ENCODE measurements at regions not wholly inside any gene's neighbourhood (a gene's known extent, or its start where the extent isn't known, plus 50 kb on each side); places are given as distances from the start of the nearest gene placed in this dataset.
"Not testable (repeated sequence)": the region's sequence is repeated elsewhere in the genome, so short reads cannot be mapped to it uniquely, and the experiment has no call there.

DNA sequence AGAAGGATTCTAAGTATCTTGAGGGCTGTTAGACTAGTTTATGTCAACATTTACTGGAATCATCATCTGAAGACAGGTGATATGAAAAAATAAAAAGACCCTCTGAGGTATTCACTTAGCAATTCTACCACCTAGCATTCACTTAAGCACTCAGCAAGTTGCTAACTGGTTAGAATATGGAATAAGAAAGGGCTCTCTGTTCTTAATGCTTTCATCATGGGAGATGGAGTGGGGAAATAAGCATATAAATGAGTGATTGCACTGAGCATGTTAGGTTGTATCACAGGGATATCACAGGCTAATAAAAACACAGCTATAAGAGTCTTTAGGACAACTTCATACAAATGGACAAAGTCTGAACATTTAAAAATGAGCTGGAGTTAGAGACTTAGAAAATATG is 1238.8 kb downstream of the CDH11 start:
- DNase-seq, result no peak

DNA sequence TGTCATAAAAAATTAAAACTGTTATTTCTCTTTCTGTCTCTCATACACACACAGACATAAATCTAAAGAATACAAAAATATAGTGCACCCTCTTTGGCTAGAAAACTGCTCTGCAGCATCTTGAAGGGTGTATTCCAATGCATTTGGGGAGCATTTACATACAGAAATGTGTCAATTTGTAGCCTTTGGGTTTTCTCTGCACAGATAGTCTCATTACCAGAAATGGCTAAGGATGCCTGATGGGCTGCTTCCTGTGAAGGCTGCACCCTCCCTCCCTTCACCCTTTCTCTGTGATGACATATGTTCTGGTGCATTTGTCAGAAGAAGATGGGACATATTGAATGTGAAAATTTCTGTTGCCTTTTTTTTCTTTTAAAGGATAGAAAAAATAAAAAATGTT is 1239.3 kb downstream of the CDH11 start:
- DNase-seq, result no peak

DNA sequence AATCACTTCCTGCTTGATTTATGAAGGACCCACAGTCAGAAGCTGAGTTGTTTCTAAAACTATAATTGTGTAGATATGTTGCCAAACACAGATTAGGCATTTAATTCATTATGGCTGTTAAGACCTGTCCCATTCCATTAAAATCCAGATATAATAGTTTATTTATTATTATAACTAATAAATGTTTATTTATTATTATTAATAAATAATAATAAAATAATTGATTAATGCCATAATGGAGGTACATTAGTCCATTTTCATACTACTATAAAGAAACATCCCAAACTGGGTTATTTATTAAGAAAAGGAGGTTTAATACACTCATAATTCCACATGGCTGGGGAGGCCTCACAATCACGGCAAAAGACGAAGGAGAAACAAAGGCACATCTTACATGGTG is 1240.9 kb downstream of the CDH11 start:
- no peak for DNase-seq

DNA sequence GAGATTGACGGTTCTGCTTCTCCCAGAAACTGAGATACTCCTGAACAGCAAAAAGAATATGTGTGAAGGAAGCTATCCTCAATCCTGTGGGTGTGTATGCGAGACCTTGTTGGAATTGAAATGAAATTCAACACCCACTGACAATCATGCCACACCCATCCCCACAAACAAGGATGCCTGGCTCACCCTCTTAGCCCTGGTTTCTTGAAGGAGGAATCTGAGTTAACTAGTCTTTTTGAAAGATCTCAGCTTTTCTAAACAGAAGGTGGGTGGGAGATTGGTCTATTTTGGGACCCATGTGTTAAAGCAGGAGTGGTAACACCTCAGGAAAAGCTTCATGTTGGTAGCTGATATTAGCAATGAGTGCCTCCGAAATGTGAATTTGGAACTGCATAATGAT is 1244.5 kb downstream of the CDH11 start:
- no peak for DNase-seq

DNA sequence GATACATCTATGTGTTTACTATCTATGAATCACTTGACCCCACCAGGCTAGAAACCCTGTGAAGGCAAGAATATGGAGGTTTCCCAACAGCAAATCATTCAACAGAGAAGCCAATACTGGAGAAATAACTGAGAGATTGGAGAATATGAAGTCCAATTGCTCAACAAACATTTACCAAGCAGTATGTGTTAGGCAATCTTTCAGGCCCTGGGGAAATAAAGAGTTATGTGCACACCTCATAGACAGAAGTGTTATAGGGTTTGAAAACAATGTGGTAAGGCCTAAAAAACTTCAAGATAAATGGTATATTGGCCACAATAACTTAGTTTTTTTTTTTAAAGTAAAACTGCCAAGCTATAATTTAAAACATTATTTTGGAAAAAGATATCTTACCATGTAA is 1245.8 kb downstream of the CDH11 start:
- no peak for DNase-seq

DNA sequence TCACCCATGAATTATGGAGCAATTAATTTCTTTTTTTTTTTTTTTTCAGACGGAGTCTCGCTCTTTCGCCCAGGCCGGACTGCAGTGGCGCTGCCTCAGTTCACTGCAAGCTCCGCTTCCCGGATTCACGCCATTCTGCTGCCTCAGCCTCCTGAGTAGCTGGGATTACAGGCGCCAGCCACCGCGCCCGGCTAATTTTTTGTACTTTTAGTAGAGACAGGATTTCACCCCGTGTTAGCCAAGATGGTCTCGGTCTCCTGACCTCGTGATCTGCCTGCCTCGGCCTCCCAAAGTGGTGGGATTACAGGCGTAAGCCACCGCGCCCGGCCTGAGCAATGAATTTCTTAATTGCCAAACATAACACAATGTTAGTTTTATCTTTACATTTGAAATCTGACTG is 1261.2 kb downstream of the CDH11 start:
- DNase-seq, result not testable (repeated sequence)

DNA sequence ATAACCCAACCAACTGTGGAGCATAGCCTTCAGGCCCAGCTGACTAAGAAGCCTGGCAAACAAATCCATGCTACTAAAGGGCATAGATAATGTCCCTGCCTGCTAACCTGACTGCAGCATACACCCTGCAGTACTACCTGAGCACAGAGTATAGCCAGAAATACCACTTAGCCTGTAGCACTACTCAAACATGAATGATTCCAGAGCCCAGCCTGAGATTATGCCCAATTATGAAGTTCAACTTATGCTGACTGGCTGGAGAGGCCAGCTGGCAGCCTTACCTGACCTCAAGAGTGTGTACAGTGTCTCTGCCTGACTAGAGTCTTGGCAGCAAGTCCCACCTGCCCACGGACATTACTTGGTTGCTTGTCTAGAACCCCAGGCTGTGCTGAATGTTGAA is 1265.3 kb downstream of the CDH11 start:
- no peak for DNase-seq

DNA sequence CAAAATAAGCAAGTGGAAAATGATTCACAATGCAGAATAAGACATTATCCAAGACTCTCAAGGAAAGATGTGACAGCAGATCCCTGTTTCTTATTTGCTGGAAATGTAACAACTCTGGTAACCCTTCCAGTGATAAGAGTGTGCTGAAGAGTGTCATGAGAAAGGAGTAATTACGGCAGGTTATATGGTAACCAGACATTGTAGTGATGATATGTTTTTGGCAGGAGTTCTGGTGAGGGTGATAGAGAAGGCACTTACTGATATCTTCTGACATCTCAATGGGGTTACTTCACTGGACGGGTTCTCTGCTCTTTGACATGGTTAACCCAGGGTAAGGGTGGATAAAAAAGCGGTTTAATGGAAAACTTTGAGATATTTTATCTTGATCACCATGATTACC is 1270.9 kb downstream of the CDH11 start:
- DNase-seq, result no peak

DNA sequence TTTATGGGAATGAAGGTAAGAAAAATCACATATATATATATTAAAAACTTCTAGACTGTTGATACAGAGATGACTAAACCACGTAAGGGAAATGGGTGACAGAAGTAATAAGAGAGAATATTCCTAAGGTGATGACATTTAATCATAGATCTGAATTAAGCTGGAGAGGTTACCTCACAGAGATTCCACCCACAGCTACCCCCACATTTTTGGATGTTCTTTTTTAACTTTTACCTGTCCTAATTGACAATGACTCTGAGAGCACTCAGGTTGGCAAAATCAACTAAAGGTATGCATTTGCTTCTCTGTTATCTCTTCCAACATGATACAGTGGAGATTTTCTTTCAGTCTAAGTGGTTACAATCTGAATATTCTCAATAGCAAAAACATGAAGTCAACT is 1280.6 kb downstream of the CDH11 start:
- no peak for DNase-seq

DNA sequence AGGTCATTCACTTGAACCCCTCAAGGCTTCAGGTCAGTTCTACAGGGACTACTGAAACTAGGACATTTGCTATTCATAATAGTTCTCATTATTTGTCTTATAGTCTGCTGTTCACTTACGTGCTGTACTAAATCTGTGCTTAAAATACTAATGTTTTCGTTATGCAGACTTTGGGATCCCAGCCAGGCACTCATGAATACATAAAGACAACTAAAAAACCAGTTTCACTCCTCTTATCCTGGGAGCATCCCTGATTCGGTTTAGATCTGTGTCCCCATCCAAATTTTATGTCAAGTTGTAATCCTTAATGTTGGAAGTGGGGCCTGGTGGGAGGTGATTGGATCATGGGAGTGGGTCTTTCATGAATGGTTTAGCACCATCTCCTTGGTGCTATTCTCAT is 1291.8 kb downstream of the CDH11 start:
- no peak for DNase-seq

DNA sequence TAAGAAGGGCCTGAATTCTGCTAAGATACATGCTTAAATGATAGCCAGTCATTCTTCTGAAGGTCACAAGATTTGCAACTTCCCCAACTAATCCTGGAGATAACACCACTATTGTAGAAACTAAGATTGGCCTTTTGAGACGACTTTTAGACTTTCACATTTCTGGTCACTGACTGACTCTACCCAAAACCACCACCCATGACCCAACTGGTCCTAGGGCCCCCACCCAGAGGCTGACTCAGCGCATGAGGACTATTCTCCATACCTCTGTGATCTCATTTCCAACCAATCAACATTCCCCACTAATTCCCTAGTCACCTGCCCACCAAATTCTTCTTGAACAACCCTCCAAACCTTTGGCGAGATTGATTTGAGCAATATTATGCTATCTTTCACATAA is 1299.0 kb downstream of the CDH11 start:
- no peak for DNase-seq

DNA sequence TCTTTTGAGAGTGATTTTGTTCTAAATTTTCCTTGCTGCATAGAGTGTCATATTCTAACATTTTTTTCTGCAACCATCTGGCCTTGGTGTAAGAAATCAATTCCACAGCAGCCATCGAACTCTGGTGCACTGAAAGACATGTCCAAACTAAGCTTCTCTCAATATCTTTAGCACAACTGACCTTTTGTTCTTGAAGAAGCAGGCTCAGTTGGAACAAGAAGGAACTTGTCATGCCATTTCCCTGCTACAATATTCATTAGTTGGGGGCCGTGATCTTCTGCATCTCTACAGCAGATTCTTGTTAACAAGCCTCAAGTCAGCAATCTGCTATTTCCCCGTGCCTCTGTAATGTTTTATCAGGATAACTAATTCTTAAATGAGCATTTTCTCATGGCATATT is 1305.6 kb downstream of the CDH11 start:
- no peak for DNase-seq

DNA sequence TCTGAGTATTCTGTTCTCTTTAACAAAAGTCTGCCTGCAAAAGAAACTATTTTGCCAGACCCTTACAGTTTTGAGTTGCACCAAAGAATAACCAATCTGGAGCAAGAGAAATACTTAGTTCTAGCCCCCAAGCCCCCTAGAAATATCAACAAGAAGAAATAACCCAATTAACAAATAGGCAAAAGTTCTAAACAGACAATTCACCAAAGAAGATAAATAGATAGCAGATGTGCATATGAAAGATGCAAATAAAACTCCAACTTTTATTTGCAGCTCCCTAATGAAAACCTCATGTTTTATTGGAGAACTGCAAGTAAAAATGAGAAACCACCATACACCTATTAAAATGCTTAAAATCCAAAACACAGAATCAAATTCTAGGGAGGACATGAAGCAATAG is 1308.0 kb downstream of the CDH11 start:
- no peak for DNase-seq

DNA sequence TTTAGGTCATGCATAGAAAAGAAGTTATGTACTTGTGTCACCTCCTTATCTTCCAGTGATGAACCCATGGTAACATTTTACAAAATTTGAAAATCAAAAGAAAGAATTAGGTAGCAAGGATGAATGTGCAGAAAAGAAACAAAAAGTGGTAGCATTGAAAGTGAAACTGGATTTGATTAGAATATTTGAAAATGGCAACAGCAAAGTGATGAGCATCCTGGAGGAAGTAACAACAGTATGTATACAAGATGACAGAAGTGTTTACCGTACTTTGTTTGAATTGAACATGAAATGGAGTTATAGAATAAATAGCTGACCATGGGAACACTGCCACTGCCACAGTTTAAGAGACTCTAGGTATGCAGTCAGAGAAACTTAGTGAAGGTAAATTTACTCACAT is 1313.1 kb downstream of the CDH11 start:
- DNase-seq, result no peak

DNA sequence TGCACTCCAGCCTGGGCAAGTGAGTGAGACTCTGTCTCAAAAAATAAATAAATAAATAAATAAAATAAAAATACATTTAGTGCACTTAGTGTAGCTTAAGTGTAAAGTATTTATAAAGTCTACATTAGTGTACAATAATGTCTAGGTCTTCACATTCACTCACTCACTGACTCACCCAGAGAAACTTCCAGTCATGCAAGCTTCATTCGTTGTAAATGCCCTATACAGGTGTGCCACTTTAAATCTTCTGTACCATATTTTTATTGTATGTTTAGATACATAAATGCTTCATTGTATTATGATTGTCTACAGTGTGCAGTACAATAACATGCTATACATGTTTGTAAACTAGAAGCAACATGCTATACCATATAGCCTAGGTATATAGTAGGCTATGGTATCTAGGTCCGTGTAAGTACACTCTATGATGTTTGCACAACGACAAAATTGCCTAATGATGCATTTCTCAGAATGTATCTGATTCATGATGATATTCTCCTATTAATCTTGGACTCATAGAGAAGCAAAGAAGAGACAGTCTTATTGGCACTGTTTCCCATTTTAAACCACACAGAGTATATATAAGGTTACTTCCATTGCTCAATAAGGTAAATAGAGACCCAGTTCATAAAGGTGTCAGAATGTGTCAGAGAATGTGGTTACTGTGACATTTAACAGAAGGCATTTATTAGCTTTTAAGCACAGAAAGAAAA is 1314.9 kb downstream of the CDH11 start:
- no peak for DNase-seq

DNA sequence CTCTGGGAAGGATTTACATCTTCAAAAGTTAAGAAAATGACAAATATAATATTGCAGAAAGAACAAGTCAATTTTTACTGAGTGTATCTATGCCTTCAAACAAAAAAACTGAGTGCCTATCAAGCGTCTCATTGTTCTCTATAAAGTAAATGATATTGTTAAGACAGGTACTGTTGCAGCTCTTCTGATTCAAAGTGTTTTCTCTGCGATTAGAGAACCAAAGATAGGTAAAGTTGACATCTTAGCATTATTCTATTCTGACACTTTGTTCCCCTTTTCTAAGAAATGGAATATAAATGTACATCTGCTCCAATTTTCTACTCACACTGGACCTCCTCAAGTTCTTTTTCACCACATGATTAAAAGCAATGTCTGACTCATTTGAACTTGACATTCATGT is 1317.7 kb downstream of the CDH11 start:
- DNase-seq, result no peak

DNA sequence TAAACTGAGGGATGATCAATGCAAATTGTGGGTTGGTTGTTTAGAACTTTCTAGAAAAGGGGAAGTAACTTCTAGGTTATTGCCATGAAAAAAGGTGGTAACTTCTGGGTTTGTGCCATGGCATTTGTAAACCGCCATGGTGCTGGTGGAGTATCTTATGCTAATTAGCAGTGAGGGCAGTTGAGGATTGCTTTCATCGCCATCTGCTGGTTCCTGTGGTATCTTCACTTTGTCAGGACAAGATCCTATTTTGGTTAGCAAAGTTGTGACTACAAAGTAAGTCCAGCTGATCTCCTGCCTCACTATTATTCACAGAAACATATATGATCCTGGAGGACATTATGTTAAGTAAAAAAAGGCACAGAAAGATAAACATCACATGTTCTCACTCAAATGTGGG is 1332.3 kb downstream of the CDH11 start:
- no peak for DNase-seq

DNA sequence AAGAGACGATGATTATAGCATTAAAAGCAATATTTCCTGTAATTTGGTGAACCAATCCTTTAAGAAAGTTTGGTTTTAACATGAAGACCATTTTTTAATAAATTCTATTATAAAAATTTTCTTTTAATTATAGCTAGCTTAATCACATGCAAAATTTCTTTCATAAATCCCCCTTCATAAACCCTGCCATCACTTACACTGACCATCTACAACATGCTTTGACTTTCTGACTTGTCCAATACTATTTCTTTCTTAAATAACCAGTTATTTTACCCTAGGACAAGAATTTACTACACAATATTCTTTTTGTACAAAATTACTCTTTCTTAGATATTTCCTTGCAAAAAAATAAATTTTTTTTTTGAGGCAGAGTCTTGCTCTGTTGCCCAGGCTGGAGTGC is 1334.8 kb downstream of the CDH11 start:
- DNase-seq, result no peak

DNA sequence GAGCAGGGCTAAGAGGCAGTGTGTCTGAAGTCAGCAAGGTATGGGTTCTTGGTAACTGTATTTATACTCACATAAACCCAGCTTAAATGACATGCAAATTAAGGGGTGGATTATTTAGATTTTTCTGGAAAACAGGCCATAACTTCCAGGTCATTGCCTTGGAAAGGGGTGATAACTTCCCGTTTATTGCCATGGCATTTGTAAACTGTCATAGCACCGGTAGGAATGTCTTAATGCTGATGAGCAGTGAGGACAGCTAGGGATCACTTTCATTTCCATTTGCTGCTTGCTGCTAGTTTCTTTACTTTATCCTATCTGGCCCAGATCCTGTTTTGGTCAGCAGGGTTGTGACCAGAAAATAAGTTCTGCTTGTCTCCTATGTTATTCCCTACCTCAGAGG is 1336.7 kb downstream of the CDH11 start:
- no peak for DNase-seq

DNA sequence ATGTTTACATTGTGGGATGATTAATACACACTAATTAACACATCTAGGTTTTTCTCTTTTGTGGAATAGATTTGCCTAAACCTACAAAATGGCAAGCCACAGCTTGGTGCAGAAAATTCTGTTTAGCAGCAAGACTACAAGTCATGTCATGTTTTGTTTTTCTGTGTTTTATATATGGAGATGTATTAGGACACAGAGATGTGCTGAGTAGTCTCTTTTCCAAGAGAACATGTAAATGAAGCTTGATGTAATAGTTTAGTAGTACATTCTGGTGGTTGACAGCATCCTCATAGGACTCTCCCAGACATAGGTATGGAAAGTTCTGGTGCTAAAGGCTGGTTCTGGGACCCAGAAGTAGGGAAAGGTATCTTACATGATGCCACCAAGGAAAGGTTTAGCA is 1345.4 kb downstream of the CDH11 start:
- DNase-seq, result no peak

DNA sequence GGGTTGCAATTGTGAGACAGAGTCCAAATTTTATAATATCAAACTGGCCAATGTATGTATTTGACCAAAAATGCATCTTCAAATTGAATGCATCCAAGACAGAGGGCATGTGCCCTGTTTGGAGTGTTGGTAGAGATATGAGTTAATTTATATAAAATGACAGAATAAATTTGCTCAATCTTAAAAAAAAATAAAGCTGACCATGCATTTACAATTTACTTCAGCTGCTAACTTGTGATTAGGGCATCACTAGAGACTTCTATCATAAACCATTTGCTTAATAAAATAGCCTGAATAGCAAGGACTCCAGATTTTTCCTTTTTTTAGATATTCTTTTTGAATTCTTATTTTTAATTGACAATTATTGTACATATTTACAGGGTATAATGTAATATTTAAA is 1345.8 kb downstream of the CDH11 start:
- no peak for DNase-seq

DNA sequence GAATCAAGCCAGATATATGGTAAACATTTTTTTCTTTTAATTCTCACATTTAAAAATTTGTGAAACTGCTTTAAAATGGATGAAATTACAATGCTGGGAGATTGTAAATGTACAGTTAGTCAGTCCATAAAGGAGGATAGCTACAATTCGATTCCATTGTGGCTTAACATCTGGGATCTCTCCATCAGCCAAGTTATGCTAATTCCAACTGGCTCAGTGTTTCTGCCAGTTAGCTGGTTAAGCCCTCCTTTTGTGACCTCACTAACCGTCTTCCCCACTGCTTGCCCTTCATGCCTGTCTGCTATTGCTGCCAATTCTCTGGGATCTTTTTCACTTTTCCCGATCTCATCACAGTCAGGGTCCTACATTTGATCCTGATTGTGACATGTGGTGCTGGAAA is 1347.6 kb downstream of the CDH11 start:
- no peak for DNase-seq

DNA sequence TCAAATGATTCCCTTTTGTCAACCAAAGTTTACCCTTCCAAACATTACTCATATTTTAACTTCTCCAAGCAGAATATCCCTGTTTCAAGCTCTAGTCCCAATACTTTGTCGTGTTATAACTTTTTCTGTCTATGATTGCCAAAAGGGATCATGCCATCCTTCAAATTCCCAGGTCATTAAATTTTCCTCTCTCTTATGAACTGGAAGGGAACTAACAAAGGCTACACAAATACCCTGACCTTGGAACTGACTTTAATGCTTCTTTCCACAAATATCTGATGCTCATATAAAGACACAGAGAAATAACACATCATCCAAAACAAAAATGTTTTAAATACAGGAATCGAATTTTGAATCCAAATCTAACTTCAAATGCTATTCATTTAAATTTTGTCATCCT is 1352.7 kb downstream of the CDH11 start:
- no peak for DNase-seq

DNA sequence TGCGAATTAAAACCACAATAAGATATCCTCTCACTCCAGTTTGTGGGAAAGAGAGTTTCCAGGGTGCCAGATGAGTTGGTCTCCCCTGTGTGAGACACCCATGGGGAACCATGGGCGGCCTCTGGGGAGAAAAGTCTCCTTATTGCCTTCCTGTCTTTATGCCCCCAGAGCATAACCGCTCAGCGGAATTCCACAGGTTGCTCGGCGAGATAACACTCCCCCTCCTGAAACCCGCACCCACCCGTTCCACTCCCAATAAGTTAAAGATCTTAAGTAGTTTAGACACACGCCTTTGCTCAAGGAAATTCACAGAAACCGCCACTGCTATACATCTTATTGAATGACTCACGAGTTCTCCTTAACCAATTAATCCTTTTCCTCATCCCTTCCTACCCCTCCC is 1361.6 kb downstream of the CDH11 start:
- not testable (repeated sequence) for DNase-seq

DNA sequence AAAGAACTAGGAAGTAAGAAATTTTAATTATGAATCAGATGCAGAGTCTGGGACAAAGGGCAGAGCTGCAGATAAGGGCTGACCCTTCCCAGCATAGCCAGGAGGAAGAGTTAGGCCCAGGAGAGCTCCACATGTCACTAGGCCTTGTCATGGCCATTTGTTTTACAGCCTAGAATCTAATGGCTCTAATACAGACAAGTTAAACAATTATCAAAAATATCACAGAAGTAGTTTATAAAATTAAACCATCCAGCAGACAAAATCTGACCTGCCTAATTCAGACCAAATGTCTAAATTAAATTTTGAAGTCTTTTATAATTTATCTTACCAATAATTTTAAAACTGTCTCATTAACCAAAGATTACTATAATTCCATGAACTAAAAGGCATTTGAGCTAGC is 1369.5 kb downstream of the CDH11 start:
- no peak for DNase-seq

DNA sequence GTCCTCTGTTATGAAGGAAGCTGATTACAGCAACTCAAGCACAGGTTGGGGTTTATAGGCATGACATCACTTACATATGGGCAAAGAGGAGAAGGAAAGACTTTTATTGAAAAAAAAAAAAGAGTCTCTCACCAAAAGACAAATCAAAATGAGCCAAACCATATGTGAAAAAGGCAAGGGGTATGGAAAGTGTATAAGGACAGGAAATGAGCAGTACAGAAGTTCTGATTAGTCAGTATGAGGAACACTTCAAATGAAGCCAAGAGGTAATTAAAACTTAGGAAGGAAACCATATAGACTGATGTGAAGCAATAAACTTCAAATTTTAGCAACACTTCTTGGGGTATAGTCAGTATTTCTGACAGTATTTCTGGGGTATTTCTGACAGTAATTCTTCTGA is 1372.6 kb downstream of the CDH11 start:
- DNase-seq, result no peak
